Naive B cell (primary cell): ENCODE measurements at regions not wholly inside any gene's neighbourhood (a gene's known extent, or its start where the extent isn't known, plus 50 kb on each side); places are given as distances from the start of the nearest gene placed in this dataset.

Source experiments
- ATAC-seq, 2 donors: fragments of 150-1000 bp; cut with Tn5 transposase; 2 replicates each; pipeline ENCODE4 v1.10.0; 2021; ENCODE audit warnings: low read depth in 2 of 2, mild to moderate bottlenecking in 2 of 2, moderate library complexity in 2 of 2
- DNase-seq: peaks from one replicate; pipeline ENCODE4 v3.0.0; 2022
- H3K27ac Mint-ChIP-seq, 6 donors: one replicate each; pipeline ENCODE4 v1.8.0; 2020 to 2022; ENCODE audit warnings: mild to moderate bottlenecking in 6 of 6, mixed read lengths in 6 of 6, moderate library complexity in 5 of 6, inconsistent platforms in 2 of 6
- H3K27me3 Mint-ChIP-seq, 3 donors: one replicate each; pipeline ENCODE4 v1.8.0; 2021 to 2022; ENCODE audit warnings: mixed read lengths in 3 of 3, mild to moderate bottlenecking in 1 of 3
- H3K36me3 Mint-ChIP-seq, 2 donors: one replicate each; pipeline ENCODE4 v1.8.0; 2020 to 2022; ENCODE audit warnings: mixed read lengths in 2 of 2, inconsistent platforms in 1 of 2, mild to moderate bottlenecking in 1 of 2
- H3K4me1 Mint-ChIP-seq, 3 donors: one replicate each; pipeline ENCODE4 v1.8.0; 2020 to 2022; ENCODE audit warnings: mixed read lengths in 3 of 3, inconsistent platforms in 1 of 3, mild to moderate bottlenecking in 1 of 3, moderate library complexity in 1 of 3
- H3K4me3 Mint-ChIP-seq, 8 donors: one replicate each; pipeline ENCODE4 v1.8.0; 2020 to 2022; ENCODE audit warnings: mild to moderate bottlenecking in 8 of 8, mixed read lengths in 8 of 8, moderate library complexity in 8 of 8, inconsistent platforms in 2 of 8
- H3K9me3 Mint-ChIP-seq, 7 donors: one replicate each; pipeline ENCODE4 v1.8.0; 2020 to 2022; ENCODE audit warnings: mixed read lengths in 7 of 7, mild to moderate bottlenecking in 5 of 7, inconsistent platforms in 2 of 7, moderate library complexity in 1 of 7

DNA sequence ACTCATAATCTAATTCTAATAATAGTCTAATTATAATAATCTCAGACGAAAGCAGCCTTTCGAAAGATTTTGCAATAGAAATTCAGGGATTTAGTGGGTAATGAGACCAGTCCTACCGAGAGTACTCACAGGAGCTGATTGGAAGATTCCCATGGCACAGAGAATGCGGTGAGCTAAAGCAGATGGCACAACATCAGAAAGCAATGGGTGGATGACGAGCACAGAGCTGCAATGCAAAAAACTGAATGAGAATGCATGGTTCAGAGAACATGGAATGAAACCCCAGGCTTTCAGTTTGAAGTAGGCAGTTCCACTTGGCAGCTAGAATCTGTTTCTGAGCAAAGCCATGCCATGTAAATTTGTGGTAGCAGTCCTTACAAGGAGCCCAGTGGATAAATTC lies 78.2 kb upstream of the SPINK5 start:
- DNase-seq (no peak), ATAC-seq (no peak)
- peaks cover 0 to 16% (median 0%) of the 10 kb centered on the region in 3 donors for H3K27me3 Mint-ChIP-seq
- no peak overlapping the region for H3K27ac Mint-ChIP-seq
- no peaks in the 10 kb centered on the region for H3K4me1 Mint-ChIP-seq
- peaks cover 0 to 9% (median 0%) of the 10 kb centered on the region in 7 donors for H3K9me3 Mint-ChIP-seq
- H3K36me3 Mint-ChIP-seq = no peaks in the 10 kb centered on the region
- H3K4me3 Mint-ChIP-seq = no peak overlapping the region

DNA sequence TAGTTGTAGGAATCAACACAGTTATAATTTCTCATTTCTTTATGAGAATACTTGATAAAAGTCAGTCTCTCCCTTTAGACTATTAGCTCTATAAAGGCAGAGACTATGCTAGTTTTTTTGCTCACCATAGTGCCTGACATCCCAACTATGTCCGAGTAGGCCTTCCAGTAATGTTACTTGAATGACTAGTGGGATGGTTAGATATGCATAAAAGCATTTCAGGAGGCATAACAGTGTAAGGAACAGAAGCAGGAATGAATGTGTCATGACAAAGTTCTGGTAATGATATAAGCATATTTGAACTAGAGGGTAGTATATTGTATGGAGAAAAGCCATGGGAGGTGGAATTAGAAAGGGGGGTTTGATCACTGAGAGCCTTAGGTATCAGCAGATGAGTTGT lies 77.4 kb upstream of the C5orf46 start:
- DNase-seq (no peak), ATAC-seq (no peak)
- Mint-ChIP-seq H3K9me3 (peaks cover 0 to 9% (median 0%) of the 10 kb centered on the region in 7 donors), H3K27ac (peak overlapping the region in 1 of 6 donors; percentile 7), H3K27me3 (peaks cover 0 to 20% (median 0%) of the 10 kb centered on the region in 3 donors), H3K4me3 (no peak overlapping the region), H3K36me3 (no peaks in the 10 kb centered on the region), H3K4me1 (no peaks in the 10 kb centered on the region)

- Mint-ChIP-seq H3K9me3 (peaks cover 0 to 9% (median 0%) of the 10 kb centered on the region in 7 donors), H3K4me1 (no peaks in the 10 kb centered on the region), H3K27me3 (peaks cover 0 to 14% (median 0%) of the 10 kb centered on the region in 3 donors), H3K27ac (no peak overlapping the region), H3K4me3 (no peak overlapping the region), H3K36me3 (no peaks in the 10 kb centered on the region)
- no peak for DNase-seq
- ATAC-seq = no peak
These were observed 74.7 kb upstream of the C5orf46 start for GRCh38 chr5:147981074-147981473.

DNA sequence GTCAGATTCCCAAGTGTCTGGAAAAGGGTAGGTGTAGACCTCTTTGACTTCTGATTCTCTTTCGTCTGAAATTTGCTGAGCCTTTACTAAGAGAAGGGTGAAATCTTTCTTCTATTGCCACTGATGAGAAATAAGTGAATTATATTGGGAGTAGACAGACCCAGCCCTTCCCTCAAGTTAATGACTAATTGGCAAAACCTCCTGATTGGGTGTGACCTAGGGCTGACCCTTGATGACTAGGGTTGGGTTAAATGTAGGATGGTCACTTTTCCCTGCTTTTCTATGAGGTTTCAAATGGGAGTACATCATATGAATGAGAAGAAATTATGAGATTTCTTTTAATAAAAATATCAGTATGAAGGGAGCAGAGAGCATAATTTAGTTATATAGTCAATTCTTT lies 73.4 kb upstream of the C5orf46 start:
- H3K27ac Mint-ChIP-seq = no peak overlapping the region
- no peaks in the 10 kb centered on the region for H3K36me3 Mint-ChIP-seq
- H3K27me3 Mint-ChIP-seq = peaks cover 0 to 9% (median 0%) of the 10 kb centered on the region in 3 donors
- H3K4me1 Mint-ChIP-seq = no peaks in the 10 kb centered on the region
- peaks cover 0 to 9% (median 0%) of the 10 kb centered on the region in 7 donors for H3K9me3 Mint-ChIP-seq
- ATAC-seq (no peak), DNase-seq (no peak)
- no peak overlapping the region for H3K4me3 Mint-ChIP-seq

DNA sequence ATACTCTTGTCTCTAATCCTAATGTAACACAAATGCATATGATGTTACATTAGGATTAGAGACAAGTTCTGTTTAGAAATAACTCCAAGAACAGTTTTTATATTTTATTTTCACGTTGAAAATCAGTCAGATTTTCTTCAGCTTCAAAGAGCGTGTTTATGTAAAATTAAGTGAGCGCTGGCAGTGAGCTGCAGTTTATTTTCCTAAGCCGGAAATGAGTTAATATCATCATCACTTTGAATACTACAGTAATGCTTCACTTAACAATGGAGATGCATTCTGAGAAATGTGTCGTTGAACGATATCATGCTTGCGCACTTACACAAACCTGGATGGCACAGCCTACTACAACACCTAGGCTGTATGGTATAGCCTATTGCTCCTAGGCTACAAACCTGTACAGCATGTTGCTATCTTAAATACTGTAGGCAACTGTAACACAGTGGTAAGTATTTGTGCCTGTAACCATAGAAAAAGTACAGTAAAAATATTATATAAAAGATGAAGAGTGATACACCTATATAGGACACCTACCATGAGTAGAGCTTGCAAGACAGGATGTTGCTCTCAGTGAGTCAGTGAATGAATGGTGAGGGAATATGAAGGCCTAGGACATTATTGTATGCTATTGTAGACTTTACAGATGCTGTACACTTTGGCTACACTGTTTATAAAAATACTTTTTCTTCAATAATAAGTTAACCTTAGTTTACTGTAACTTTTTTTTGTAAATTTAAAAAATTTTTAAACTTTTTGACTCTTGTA lies 65.9 kb upstream of the C5orf46 start:
- Mint-ChIP-seq H3K4me3 (no peak overlapping the region), H3K36me3 (no peaks in the 10 kb centered on the region), H3K9me3 (no peaks in the 10 kb centered on the region), H3K4me1 (no peaks in the 10 kb centered on the region), H3K27ac (no peak overlapping the region), H3K27me3 (peaks cover 0 to 4% (median 0%) of the 10 kb centered on the region in 3 donors)
- ATAC-seq (no peak), DNase-seq (no peak)

DNA sequence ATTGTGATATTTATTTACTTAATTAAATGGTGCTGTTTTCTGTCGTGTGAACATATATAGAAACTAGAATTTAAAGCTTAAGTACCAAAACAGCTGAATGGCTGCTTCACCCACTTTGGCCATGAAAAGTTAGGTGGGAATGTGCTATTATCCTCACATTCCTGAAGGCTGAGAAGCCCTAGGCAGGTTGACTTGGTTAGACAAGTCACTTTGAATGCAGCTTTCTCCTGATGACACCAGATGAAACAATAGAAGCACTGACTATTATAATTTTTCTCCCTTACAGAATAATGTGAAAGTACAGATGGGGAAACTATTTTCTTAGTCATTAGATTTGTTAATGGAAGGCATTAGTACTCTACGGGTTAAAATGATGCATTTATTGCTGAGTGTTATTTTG lies 65.1 kb upstream of the C5orf46 start:
- no peaks in the 10 kb centered on the region for H3K9me3 Mint-ChIP-seq
- ATAC-seq (no peak), DNase-seq (no peak)
- H3K27ac Mint-ChIP-seq = no peak overlapping the region
- no peaks in the 10 kb centered on the region for H3K4me1 Mint-ChIP-seq
- peaks cover 0 to 4% (median under 1%) of the 10 kb centered on the region in 3 donors for H3K27me3 Mint-ChIP-seq
- no peaks in the 10 kb centered on the region for H3K36me3 Mint-ChIP-seq
- H3K4me3 Mint-ChIP-seq = no peak overlapping the region

DNA sequence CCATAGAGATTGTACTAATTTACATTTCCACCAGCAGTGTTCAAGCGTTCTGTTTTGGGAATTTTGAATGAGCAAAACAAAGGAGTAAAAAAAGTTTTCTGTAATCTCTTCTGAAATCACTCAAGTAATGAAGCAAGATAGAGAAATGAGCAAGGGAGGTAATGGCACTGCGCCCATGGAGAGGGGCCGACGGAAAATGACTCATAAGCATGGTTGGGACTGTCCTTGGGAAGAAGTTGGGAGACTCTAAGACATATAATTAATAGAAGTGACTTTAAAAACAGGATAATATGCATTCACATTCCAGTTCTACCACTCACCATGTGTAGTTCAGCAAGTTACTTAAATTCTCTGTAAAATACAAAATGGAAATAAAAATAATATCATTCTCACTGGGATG lies 62.5 kb upstream of the C5orf46 start:
- no peaks in the 10 kb centered on the region for H3K9me3 Mint-ChIP-seq
- no peaks in the 10 kb centered on the region for H3K4me1 Mint-ChIP-seq
- H3K4me3 Mint-ChIP-seq = no peak overlapping the region
- H3K36me3 Mint-ChIP-seq = no peaks in the 10 kb centered on the region
- ATAC-seq (no peak), DNase-seq (no peak)
- peaks cover 13 to 18% (median 18%) of the 10 kb centered on the region in 3 donors for H3K27me3 Mint-ChIP-seq
- H3K27ac Mint-ChIP-seq = peak overlapping the region in 1 of 6 donors; percentile 82

- no peak overlapping the region for H3K4me3 Mint-ChIP-seq
These were observed 60.5 kb upstream of the C5orf46 start for GRCh38 chr5:147966829-147967228.

GRCh38 chr5:147966326-147966725 lies 60.0 kb upstream of the C5orf46 start:
- Mint-ChIP-seq H3K27me3 (peaks cover 13 to 18% (median 18%) of the 10 kb centered on the region in 3 donors), H3K27ac (no peak overlapping the region), H3K9me3 (peaks cover 0 to 2% (median 0%) of the 10 kb centered on the region in 7 donors), H3K4me1 (no peaks in the 10 kb centered on the region), H3K36me3 (no peaks in the 10 kb centered on the region), H3K4me3 (no peak overlapping the region)
- no peak for DNase-seq
- no peak for ATAC-seq

More at GRCh38 chr5:147966829-147967228, 60.5 kb upstream of the C5orf46 start:
- DNase-seq (no peak), ATAC-seq (no peak)
- Mint-ChIP-seq H3K27me3 (peaks cover 13 to 18% (median 18%) of the 10 kb centered on the region in 3 donors), H3K36me3 (no peaks in the 10 kb centered on the region), H3K4me1 (no peaks in the 10 kb centered on the region), H3K27ac (peak overlapping the region in 1 of 6 donors; percentile 3), H3K9me3 (peaks cover 0 to 2% (median 0%) of the 10 kb centered on the region in 7 donors)

GRCh38 chr5:147965715-147966114 lies 59.4 kb upstream of the C5orf46 start:
- ATAC-seq = no peak
- H3K27me3 Mint-ChIP-seq = peaks cover 13 to 18% (median 18%) of the 10 kb centered on the region in 3 donors
- no peaks in the 10 kb centered on the region for H3K36me3 Mint-ChIP-seq

GRCh38 chr5:147963948-147964693 lies 57.8 kb upstream of the C5orf46 start:
- Mint-ChIP-seq H3K27ac (no peak overlapping the region), H3K27me3 (peaks cover 13 to 18% (median 18%) of the 10 kb centered on the region in 3 donors), H3K4me3 (no peak overlapping the region), H3K36me3 (no peaks in the 10 kb centered on the region), H3K4me1 (no peaks in the 10 kb centered on the region), H3K9me3 (peaks cover 0 to 2% (median 0%) of the 10 kb centered on the region in 7 donors)
- no peak for ATAC-seq
- no peak for DNase-seq

More at GRCh38 chr5:147965715-147966114, 59.4 kb upstream of the C5orf46 start:
- no peak for DNase-seq
- no peak overlapping the region for H3K27ac Mint-ChIP-seq
- H3K4me3 Mint-ChIP-seq = no peak overlapping the region
- H3K9me3 Mint-ChIP-seq = peaks cover 0 to 2% (median 0%) of the 10 kb centered on the region in 7 donors
- no peaks in the 10 kb centered on the region for H3K4me1 Mint-ChIP-seq

DNA sequence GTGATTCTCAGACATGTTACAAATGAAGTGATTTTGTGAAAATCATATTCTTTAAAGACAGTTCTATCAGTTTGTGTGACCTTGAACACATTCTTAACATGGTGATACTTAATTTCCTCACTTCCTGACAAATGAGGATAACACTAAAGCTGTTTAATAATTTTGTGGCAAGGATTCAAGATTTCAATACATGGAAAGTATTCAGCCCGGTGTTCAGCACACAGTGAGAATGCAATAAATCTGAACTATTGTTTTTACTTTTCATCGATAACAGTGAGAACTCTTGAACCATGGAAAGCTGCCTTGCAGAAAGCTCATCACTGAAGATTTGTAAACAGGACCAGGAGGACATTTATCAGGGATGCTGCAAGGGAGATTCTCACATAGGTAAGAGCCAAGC lies 57.1 kb upstream of the C5orf46 start:
- ATAC-seq (no peak), DNase-seq (no peak)
- peaks cover 13 to 18% (median 14%) of the 10 kb centered on the region in 3 donors for H3K27me3 Mint-ChIP-seq
- H3K4me1 Mint-ChIP-seq = no peaks in the 10 kb centered on the region
- no peak overlapping the region for H3K4me3 Mint-ChIP-seq
- H3K27ac Mint-ChIP-seq = no peak overlapping the region
- peaks cover 0 to 2% (median 0%) of the 10 kb centered on the region in 7 donors for H3K9me3 Mint-ChIP-seq
- no peaks in the 10 kb centered on the region for H3K36me3 Mint-ChIP-seq

GRCh38 chr5:147961208-147961749 lies 54.9 kb upstream of the C5orf46 start:
- DNase-seq (no peak), ATAC-seq (no peak)
- Mint-ChIP-seq H3K27me3 (peaks cover 13 to 16% (median 13%) of the 10 kb centered on the region in 3 donors), H3K4me1 (no peaks in the 10 kb centered on the region), H3K4me3 (no peak overlapping the region), H3K36me3 (no peaks in the 10 kb centered on the region), H3K9me3 (peaks cover 0 to 2% (median 0%) of the 10 kb centered on the region in 7 donors), H3K27ac (no peak overlapping the region)
